SK-N-SH treated with all-trans-retinoic acid at 6 μM for 48 hours (cell line): ENCODE measurements at regions not wholly inside any gene's neighbourhood (a gene's known extent, or its start where the extent isn't known, plus 50 kb on each side); places are given as distances from the start of the nearest gene placed in this dataset.

ENCODE experiments used
- GLIS3 ChIP-seq: fragments of 250-450 bp; sonication (Bioruptor Pico); IDR thresholded peaks from 2 replicates; pipeline ENCODE4 v1.5.0; 2020; ENCODE audit warnings: mild to moderate bottlenecking, moderate library complexity
- RARB ChIP-seq: fragments of 250-450 bp; sonication (Bioruptor Pico); IDR thresholded peaks from 2 replicates; pipeline ENCODE4 v1.8.0; 2021; ENCODE audit warnings: mild to moderate bottlenecking, moderate library complexity
- ZFP30 ChIP-seq: fragments of 450-650 bp; formaldehyde crosslinking; IDR thresholded peaks from 2 replicates; pipeline ENCODE4 v1.5.0; 2022; ENCODE audit warnings: mild to moderate bottlenecking, moderate library complexity
- TF ChIP-seq, protein P1 (sequence below): fragments of 250-450 bp; sonication (Bioruptor Pico); IDR thresholded peaks from 2 replicates; pipeline ENCODE4 v1.5.1; 2020; ENCODE audit warnings: low read depth, mild to moderate bottlenecking, moderate library complexity

DNA sequence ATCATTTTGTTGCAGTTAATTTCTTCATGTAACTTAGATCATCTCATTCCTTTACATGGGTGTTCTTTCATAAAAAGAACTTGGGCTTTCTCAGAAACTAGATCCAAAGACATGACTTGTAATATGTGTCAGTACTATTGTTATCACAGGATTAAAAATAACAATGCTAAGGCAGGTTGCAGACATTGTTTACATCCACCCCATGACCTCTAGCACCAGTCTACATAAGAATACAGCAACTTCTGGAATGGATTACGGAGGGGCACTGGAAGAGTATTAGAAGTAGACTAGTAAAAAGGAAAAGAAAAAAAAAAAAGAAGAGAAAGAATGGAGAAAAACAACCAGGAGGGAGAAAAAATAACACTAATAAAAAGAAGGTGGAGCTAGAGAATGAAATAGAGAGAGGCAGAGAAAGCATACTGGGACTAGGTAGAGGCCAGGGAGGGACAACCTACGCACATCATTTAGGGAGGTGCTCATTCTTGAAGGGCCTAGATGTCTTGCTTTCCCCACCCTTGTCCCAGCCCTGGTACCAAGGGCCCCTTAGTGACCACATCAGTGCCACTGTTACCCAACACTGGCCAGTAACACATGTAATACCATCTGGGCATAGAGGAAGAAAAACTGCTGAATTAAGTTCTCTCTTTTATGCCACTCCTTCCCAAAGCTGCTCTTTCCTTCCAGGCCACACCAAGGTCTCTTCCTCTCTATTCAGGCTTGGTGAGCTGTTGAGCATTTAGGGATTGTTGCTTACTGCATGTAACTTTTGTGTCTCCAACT lies 70.6 kb upstream of the KLF7 start:
- TF ChIP-seq, protein P1, sequence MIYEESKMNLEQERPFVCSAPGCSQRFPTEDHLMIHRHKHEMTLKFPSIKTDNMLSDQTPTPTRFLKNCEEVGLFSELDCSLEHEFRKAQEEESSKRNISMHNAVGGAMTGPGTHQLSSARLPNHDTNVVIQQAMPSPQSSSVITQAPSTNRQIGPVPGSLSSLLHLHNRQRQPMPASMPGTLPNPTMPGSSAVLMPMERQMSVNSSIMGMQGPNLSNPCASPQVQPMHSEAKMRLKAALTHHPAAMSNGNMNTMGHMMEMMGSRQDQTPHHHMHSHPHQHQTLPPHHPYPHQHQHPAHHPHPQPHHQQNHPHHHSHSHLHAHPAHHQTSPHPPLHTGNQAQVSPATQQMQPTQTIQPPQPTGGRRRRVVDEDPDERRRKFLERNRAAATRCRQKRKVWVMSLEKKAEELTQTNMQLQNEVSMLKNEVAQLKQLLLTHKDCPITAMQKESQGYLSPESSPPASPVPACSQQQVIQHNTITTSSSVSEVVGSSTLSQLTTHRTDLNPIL (CRISPR knock-in tag): no peak
- TF ChIP-seq GLIS3 (CRISPR knock-in tag) (no peak), RARB (no peak), ZFP30 (CRISPR knock-in tag) (no peak)
